HepG2 (cell line): ENCODE measurements at regions not wholly inside any gene's neighbourhood (a gene's known extent, or its start where the extent isn't known, plus 50 kb on each side); places are given as distances from the start of the nearest gene placed in this dataset.

Source experiments
- BHLHE40 ChIP-seq: IDR thresholded peaks from 2 replicates; pipeline ENCODE4 v1.6.1; 2011; ENCODE audit warnings: low read length, improper control_type of control experiment
- MBNL3 ChIP-seq: fragments of 250-450 bp; sonication (Bioruptor Pico); conservative IDR thresholded peaks from 2 replicates; pipeline ENCODE4 v1.8.0; 2022; ENCODE audit warnings: mild to moderate bottlenecking, inconsistent platforms
- MED1 ChIP-seq: sonication (generic); formaldehyde crosslinking; IDR thresholded peaks from 2 replicates; pipeline ENCODE4 v1.4.0; 2020; ENCODE audit warnings: missing genetic modification reagents
- MLX ChIP-seq: IDR thresholded peaks from 2 replicates; pipeline ENCODE4 v1.6.1; 2016
- POLR2A ChIP-seq, 2 experiments: IDR thresholded peaks; 2 replicates each; pipeline ENCODE4 v1.6.1; 2011; ENCODE audit warnings: low read depth in 2 of 2, low read length in 2 of 2, mild to moderate bottlenecking in 1 of 2, moderate library complexity in 1 of 2; ENCODE audit not compliant: insufficient read depth in 1 of 2
- POLR2AphosphoS5 ChIP-seq: IDR thresholded peaks from 2 replicates; pipeline ENCODE4 v1.6.1; 2012; ENCODE audit warnings: low read depth, low read length
- RARA ChIP-seq: IDR thresholded peaks from 2 replicates; pipeline ENCODE4 v1.6.1; 2016; ENCODE audit warnings: missing genetic modification reagents, missing compliant biosample characterization
- TOE1 ChIP-seq: sonication (generic); formaldehyde crosslinking; IDR thresholded peaks from 2 replicates; pipeline ENCODE4 v1.4.0; 2020; ENCODE audit warnings: mild to moderate bottlenecking, missing genetic modification reagents
- ZNF274 ChIP-seq: sonication (generic); formaldehyde crosslinking; IDR thresholded peaks from 2 replicates; pipeline ENCODE4 v1.5.1; 2020; ENCODE audit warnings: mild to moderate bottlenecking, missing genetic modification reagents
- TF ChIP-seq, protein P1 (sequence below): sonication (generic); formaldehyde crosslinking; IDR thresholded peaks from 2 replicates; pipeline ENCODE4 v1.8.0; 2022; ENCODE audit warnings: missing genetic modification reagents, mild to moderate bottlenecking, borderline replicate concordance
- TF ChIP-seq, protein P2 (sequence below): sonication (generic); formaldehyde crosslinking; IDR thresholded peaks from 2 replicates; pipeline ENCODE4 v1.4.0; 2020; ENCODE audit warnings: missing genetic modification reagents, borderline replicate concordance

- no peak for TF ChIP-seq BHLHE40
- no peak for TF ChIP-seq MBNL3 (CRISPR knock-in tag)
- TF ChIP-seq, protein P1, sequence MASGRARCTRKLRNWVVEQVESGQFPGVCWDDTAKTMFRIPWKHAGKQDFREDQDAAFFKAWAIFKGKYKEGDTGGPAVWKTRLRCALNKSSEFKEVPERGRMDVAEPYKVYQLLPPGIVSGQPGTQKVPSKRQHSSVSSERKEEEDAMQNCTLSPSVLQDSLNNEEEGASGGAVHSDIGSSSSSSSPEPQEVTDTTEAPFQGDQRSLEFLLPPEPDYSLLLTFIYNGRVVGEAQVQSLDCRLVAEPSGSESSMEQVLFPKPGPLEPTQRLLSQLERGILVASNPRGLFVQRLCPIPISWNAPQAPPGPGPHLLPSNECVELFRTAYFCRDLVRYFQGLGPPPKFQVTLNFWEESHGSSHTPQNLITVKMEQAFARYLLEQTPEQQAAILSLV (CRISPR knock-in tag): no peak
- no peak for TF ChIP-seq POLR2A (IDR thresholded peaks at IDR 0.05; ENCODE audit: insufficient read depth in 1 of 2, low read depth in 2 of 2, low read length in 2 of 2)
- TF ChIP-seq, protein P2, sequence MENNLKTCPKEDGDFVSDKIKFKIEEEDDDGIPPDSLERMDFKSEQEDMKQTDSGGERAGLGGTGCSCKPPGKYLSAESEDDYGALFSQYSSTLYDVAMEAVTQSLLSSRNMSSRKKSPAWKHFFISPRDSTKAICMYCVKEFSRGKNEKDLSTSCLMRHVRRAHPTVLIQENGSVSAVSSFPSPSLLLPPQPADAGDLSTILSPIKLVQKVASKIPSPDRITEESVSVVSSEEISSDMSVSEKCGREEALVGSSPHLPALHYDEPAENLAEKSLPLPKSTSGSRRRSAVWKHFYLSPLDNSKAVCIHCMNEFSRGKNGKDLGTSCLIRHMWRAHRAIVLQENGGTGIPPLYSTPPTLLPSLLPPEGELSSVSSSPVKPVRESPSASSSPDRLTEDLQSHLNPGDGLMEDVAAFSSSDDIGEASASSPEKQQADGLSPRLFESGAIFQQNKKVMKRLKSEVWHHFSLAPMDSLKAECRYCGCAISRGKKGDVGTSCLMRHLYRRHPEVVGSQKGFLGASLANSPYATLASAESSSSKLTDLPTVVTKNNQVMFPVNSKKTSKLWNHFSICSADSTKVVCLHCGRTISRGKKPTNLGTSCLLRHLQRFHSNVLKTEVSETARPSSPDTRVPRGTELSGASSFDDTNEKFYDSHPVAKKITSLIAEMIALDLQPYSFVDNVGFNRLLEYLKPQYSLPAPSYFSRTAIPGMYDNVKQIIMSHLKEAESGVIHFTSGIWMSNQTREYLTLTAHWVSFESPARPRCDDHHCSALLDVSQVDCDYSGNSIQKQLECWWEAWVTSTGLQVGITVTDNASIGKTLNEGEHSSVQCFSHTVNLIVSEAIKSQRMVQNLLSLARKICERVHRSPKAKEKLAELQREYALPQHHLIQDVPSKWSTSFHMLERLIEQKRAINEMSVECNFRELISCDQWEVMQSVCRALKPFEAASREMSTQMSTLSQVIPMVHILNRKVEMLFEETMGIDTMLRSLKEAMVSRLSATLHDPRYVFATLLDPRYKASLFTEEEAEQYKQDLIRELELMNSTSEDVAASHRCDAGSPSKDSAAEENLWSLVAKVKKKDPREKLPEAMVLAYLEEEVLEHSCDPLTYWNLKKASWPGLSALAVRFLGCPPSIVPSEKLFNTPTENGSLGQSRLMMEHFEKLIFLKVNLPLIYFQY: no peak
- no peak for TF ChIP-seq ZNF274 (CRISPR knock-in tag)
- TF ChIP-seq TOE1 (CRISPR knock-in tag): no peak
- TF ChIP-seq MLX (CRISPR knock-in tag): no peak
- TF ChIP-seq MED1 (CRISPR knock-in tag): no peak
- TF ChIP-seq POLR2AphosphoS5: no peak
- no peak for TF ChIP-seq RARA
These were observed 649.0 kb downstream of the RNF144B start for GRCh38 chr6:19036196-19036555.
